ENCODE measurements at regions not wholly inside any gene's neighbourhood (a gene's known extent, or its start where the extent isn't known, plus 50 kb on each side); places are given as distances from the start of the nearest gene placed in this dataset.
A peak's percentile ranks its signal among the peaks of the same experiment; 100 is the strongest.

- intact Hi-C loops (cut with micrococcal nuclease): no loop called here
- Mint-ChIP-seq H3K27me3 (no peaks in the 10 kb centered on the region), H3K4me3 (no peak overlapping the region), H3K27ac (no peak overlapping the region), H3K36me3 (ENCODE audit: low read depth) (no peaks in the 10 kb centered on the region), H3K9me3 (no peaks in the 10 kb centered on the region), H3K4me1 (ENCODE audit: low read depth) (peaks cover 34% of the 10 kb centered on the region)
- ChIA-PET CTCF (no interaction called here), POLR2A (no interaction called here)
- peak; percentile 58 for ATAC-seq
- peak; percentile 6 for DNase-seq
- no peak for TF ChIP-seq CTCF (IDR thresholded peaks at IDR 0.05)
Observed at GRCh38 chrX:46208225-46208854, 336.9 kb downstream of the ZNF674 start.

GRCh38 chrX:46204721-46205422, 340.3 kb downstream of the ZNF674 start:
- H3K4me3 Mint-ChIP-seq: no peak overlapping the region
- intact Hi-C loops (cut with micrococcal nuclease): no loop called here

DNA sequence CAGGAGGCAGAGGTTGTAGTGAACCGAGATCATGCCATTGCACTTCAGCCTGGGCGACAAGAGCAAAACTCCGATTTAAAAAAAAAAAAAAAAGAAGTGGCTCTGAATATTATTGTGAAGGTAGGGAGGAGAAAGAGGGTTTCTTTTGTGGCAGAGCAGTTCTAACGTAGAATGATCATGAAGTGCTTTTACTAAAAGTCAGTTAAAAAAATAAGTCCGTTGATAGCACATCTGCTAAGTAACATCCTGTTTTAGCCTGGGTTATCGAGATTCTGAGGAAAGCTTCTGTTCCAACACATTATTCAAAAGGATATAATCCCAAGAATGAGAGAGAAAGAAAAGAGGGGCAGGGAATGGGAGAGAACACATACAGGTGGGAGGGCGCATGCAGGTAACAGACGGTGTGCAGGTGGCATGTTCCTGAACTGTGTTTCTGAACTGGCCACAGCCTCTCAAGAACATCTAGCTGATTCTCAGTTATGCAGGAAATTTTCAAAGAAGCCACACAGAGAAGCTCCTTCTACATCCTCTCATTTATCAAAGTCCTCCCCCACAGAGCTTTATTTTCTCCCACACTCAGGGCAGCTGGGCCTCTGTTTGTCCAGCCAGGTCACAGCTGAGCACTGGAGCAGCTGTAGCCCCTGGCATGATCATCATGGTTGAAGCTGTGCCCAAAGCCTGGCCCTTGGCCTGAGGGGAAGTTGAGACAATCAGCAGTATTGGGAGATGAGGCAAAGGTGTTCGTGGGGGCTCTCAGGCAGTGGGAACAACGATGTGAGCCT, 342.3 kb downstream of the ZNF674 start:
- Mint-ChIP-seq H3K27me3 (peaks cover 2% of the 10 kb centered on the region), H3K36me3 (ENCODE audit: low read depth) (no peaks in the 10 kb centered on the region), H3K4me3 (no peak overlapping the region), H3K27ac (no peak overlapping the region), H3K4me1 (ENCODE audit: low read depth) (peaks cover 22% of the 10 kb centered on the region), H3K9me3 (no peaks in the 10 kb centered on the region)
- CTCF ChIA-PET: interaction anchor here (0.7 kb wide), 1 partner anchor 11 kb away, joined by 3 read pairs; no protein-coding TSS in a partner anchor
- DNase-seq: no peak
- no peak for TF ChIP-seq CTCF (IDR thresholded peaks at IDR 0.05)
- POLR2A ChIA-PET: no interaction called here
- ATAC-seq: no peak
- intact Hi-C loops (cut with micrococcal nuclease): no loop called here

More at GRCh38 chrX:46204721-46205422, 340.3 kb downstream of the ZNF674 start:
- Mint-ChIP-seq H3K4me1 (ENCODE audit: low read depth) (peaks cover 39% of the 10 kb centered on the region), H3K36me3 (ENCODE audit: low read depth) (no peaks in the 10 kb centered on the region), H3K27ac (no peak overlapping the region), H3K9me3 (no peaks in the 10 kb centered on the region), H3K27me3 (peaks cover 2% of the 10 kb centered on the region)
- ChIA-PET CTCF (no interaction called here), POLR2A (no interaction called here)
- no peak for TF ChIP-seq CTCF (IDR thresholded peaks at IDR 0.05)
- ATAC-seq (peak; percentile 47), DNase-seq (no peak)

GRCh38 chrX:46200413-46200812, 344.8 kb downstream of the ZNF674 start:
- POLR2A ChIA-PET: no interaction called here
- no peak overlapping the region for H3K27ac Mint-ChIP-seq
- intact Hi-C loops (cut with micrococcal nuclease): no loop called here

More at GRCh38 chrX:46200413-46200812, 344.8 kb downstream of the ZNF674 start:
- Mint-ChIP-seq H3K9me3 (no peaks in the 10 kb centered on the region), H3K36me3 (ENCODE audit: low read depth) (no peaks in the 10 kb centered on the region), H3K27me3 (peaks cover 2% of the 10 kb centered on the region), H3K4me3 (no peak overlapping the region), H3K4me1 (ENCODE audit: low read depth) (peaks cover 17% of the 10 kb centered on the region)
- TF ChIP-seq CTCF (IDR thresholded peaks at IDR 0.05): no peak
- ATAC-seq (no peak), DNase-seq (no peak)
- CTCF ChIA-PET: no interaction called here
